Fibroblast of upper back skin (primary cell): ENCODE measurements at regions not wholly inside any gene's neighbourhood (a gene's known extent, or its start where the extent isn't known, plus 50 kb on each side); places are given as distances from the start of the nearest gene placed in this dataset.
A peak's percentile ranks its signal among the peaks of the same experiment; 100 is the strongest.
"Not testable (repeated sequence)": the region's sequence is repeated elsewhere in the genome, so short reads cannot be mapped to it uniquely, and the experiment has no call there.

Source experiments
- DNase-seq: peaks from one replicate; pipeline ENCODE4 v3.0.0-alpha.2; 2013

DNA sequence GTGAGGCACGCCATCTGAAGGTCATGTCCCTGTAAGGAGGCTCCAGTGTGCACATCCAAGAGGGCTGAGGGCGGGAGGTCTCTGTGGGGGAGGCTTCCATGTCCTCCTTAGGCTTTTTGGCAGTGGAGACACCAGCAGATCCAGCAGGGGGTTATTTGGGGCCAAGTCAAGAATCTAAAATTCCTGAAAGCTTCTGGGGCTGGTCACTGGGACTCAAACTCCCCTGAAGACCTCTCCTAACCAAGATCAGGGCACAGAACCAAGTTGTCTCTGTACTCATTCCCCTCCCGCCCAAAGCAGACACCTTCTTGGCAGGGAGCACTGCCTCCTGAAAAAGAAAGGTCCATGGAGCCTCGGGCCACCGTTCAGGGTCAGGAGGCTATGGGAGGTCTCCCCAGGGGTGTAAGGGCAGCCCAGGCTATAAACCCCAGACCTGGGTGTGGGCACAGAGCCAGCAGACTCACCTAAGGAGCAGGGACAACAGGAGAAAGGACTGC, 127.4 kb upstream of the ADRA1B start:
- DNase-seq = no peak

DNA sequence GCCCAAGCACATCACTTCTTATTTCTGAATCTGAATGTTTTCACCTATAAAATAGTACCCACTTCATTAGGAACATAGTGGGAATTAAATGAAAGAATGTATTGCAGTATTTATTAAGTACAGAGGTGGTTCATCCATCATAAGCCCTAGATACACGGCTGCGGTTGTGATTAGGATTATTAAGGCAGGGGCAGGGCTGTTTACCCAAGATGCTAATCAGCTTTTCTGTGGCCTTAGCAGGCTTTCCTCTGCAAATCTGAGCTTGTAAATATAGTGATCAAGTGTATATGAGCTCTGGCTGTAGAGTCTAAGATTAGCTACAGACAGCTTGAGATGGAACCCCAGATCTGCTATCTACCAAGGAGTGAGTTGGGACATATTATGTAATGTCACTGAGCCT, 124.1 kb upstream of the ADRA1B start:
- DNase-seq = no peak

DNA sequence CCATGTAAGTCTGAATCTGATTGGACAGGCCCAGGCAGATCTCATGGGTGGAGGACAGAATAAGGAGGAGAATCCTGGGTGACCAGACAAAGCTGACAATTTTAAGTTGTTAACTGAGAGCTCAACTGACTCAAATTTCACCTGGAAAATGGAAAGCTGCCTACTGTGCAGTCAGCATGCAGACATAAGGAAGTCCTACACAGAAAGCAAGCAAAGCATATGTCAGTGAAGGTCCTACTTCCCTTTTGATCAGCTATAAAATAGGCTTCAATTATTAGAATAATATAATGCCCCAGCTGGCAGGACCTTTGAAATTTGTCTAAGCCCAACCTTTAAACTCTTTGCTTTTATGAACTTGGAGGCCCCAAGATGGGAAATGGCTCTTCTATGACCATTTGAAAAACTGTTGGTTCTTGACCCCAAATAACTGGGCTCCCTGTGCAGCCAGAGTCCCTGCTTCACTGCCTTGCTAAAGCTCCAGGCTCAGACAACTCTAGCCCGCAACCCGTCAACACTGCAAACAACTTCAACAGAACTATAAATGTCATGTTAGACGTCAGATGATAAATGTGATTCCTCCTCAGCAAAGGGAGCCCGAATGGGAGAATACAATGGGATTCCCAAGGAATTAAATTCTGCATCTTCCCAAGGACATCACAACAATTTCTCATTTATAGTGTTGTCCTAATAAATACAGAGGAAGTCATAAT, 118.9 kb upstream of the ADRA1B start:
- DNase-seq = no peak

DNA sequence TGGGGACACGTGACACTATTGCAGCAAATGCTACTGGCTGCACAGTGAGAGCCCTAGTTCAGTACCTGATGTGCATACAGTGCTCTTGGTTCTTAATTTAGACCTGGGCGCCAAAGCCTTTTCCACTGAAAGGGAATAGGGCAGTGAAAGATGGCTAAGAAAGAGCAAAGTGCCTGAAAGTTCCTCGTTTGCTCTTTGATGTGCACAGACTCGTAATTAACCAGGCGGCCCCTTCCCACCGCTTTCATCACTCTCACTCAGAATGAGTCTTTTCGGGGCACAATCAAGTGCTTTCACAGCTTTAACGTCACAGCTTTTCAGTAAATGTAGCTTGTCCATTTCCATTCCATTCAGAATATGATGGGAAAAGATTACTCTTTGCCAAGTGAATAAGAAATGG, 116.6 kb upstream of the ADRA1B start:
- no peak for DNase-seq

DNA sequence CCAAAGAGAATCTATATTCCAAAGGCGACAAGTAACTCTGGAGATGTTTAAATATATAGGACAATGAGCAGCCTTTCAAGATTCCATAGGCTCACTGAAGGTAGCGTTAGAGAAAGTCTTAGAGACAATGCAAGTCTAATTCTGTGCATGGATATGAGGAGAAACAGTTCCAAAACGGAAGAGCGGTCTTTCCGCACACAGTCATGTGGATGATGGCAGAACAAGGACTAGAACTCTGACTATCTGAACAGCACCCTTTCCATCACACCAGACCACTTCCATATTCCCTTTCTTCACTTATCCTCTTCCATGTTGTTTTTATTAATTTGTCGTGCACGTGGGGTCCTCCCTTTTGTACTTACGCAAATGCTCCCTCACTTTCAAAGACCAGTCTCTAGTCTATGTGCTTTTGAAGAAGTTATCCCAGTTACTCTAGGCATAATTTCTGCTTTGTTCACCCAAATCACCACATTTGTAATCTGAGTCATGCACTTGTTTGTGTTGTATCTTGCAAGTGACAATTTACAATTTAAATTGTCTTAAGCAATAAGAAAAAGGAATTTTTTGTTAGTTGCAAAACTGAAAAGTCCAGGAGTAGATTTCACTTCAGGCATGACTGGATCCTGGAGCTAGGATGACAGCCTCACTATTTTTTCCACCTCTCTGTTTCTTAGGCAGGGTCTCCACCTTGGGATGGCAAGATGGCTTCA, 116.0 kb upstream of the ADRA1B start:
- DNase-seq = no peak

DNA sequence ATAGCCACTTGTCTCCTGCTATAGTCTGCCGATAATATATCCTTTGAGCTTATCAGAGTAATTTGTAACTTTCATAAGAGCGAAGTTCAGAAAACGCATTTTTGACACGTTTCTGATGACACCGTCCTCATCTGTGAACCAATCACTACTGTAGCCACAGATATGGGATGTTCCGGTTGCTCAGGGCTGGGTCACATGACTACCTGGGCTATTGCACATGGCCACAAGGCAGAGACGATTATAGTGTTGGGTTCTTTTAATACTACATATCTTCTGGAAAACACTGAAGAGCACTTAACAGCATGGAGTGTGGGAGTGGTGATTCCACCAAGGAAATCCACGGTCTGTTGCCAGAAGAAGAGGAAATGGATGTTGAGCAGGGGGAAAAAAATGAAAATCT, 115.0 kb upstream of the ADRA1B start:
- DNase-seq = no peak

DNA sequence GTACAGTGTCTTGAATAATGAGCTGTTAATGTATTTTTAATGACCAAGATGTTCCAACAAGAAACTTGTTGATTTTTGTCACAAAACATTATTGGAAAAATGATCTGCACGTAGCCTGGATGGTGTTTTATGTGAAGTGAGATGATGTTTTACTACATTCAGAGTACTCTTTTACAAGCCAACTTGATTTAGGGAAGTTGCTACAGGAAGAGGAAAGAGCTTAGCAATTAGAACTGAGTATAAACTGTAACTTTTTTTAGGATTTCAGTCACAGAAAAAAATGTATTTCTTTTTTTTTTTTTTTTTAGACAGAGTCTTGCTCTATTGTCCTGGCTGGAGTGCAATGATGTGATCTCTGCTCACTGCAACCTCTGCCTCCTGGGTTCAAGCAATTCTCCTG, 113.6 kb upstream of the ADRA1B start:
- no peak for DNase-seq

DNA sequence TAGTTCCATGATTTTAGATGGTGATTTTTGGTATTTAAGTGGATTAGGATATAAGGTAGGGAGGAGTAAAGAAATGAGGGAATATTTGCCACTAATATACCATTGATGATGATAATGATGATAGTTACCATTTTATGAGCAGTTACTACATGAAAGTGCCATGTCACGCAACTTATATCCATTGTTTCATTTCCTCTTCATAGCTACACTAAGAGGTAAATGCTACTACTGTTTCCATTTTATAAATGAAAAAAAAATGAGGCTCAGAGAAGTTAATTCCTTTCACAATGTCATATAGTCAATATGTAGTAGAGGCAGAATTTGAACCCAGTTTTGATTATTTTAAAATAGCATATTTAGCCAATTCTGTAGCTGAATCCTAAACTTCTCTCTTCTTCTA, 112.2 kb upstream of the ADRA1B start:
- DNase-seq = no peak

DNA sequence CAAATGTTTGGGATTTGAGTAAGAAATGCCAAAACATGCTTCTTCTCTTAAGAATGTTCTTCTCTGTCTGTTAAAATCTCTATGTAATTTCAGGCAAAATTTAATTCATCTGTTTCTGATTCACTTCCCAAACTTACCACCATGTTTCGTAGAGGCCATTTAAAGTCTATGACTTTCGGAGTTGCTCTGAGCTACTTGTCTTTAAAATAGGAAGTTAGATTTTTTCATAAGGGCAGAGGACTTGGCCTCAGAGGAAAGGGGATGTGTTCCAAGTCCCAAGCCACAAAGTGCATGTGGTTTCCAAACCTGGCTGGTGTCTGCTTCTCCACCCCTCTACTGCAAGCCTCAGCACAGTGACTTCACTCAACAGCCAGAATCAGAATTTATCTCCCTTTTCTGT, 111.3 kb upstream of the ADRA1B start:
- peak; percentile 42 for DNase-seq

DNA sequence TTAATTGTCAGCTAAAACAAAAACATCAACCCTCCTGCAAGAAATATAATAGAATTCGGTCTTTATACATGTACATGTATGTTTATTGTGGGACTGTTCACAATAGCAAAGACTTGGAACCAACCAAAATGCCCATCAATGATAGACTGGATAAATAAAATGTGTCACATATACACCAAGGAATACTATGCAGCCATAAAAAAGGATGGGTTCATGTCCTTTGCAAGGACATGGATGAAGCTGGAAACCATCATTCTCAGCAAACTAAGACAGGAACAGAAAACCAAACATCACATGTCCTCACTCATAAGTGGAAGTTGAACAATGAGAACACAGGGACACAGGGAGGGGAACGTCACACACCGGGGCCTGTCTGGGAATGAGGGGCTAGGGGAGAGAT, 109.1 kb upstream of the ADRA1B start:
- DNase-seq = not testable (repeated sequence)

DNA sequence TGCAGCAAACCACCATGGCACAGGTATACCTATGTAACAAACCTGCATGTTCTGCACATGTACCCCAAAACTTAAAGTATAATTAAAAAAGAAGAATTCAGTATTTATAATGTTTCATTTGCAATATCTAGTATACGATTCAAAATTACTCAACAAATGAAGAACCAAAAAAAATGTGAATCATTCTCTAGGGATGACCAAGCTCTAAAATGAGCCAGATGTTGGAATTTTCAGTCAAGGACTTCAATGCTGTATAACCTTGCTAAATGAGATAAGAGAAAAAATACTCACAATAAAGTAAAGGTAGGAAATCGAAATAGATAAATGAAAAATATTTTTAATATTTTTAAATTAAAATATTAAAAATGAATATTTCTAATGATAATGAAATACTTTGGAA, 108.7 kb upstream of the ADRA1B start:
- no peak for DNase-seq

DNA sequence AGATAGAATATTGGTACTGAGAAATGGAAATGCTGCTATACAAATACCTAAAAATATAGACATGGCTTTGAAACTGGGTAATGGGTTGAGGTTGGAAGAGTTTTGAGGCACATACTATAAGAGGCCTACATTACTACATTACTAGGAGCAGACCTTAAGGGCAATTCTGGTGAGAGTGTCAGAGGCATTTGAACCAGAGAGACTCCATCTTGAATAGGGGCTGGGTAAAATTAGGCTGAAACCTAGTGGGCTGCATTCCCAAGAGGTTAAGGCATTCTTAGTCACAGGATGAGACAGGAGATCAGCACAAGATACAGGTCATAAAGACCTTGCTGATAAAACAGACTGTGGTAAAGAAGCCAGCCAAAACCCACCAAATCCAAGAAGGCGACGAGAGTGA, 104.6 kb upstream of the ADRA1B start:
- no peak for DNase-seq

DNA sequence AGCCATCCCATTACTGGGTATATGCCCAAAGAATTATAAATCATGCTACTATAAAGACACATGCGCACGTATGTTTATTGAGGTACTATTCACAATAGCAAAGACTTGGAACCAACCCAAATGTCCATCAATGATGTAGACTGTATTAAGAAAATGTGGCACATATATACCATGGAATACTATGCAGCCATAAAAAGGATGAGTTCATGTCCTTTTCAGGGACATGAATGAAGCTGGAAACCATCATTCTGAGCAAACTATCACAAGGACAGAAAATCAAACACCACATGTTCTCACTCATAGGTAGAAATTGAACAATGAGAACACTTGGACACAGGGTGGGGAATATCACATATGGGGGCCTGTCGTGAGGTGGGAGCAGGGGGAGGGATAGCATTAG, 103.5 kb upstream of the ADRA1B start:
- not testable (repeated sequence) for DNase-seq

DNA sequence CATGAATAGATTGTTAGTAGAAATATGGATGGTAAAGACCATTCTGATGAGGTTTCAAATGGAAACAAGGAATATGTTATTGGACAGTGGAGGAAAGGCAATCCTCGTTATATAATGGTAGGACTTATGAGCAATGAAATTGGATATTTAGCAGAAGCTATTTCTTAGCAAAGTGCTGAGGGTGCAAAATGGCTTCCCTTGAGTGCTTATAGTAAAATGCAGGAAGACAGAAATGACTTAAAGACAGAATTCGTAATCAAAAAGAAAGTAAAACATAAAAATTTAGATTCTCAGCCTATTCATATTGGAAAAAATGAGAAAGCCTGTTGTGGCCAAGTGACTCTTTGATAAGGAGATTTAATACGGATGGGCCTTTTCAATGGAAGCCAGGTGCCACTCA, 102.1 kb upstream of the ADRA1B start:
- no peak for DNase-seq

DNA sequence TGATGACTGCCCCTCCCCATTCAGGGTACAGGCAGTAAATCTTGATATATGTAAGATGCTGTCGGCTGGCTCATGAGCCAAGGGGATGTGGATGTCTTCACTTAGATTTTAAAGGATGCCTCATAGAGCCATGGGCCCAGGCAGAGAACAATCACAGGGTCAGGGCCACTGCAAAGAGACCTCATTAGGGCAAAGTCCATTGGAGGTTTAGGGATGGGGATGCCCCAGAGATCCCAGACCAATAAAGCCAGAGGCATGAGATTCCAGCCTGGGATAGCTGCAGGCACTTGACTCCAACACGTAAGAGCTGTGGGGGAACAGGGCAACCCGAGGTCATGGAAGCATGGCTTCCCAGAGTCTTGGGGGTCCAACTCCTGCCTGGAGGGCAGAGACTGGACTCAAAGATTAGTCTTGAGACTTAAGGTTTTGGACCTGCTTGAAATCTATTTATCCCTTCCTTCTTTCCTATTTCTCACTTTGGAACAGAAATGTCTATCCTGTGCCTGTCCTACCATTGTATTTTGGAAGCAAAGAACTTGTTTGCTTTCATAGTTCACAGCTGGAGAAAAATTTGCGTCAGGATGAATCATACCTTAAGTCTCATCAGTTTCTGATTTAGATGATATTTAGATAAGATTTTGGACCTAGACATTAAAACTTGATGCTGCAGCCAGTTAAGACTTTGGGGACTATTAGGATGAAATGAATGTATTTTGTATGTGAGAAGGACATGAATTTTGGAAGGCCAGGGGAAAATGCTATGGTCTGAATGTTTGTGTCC, 101.3 kb upstream of the ADRA1B start:
- DNase-seq = peak; percentile 29

DNA sequence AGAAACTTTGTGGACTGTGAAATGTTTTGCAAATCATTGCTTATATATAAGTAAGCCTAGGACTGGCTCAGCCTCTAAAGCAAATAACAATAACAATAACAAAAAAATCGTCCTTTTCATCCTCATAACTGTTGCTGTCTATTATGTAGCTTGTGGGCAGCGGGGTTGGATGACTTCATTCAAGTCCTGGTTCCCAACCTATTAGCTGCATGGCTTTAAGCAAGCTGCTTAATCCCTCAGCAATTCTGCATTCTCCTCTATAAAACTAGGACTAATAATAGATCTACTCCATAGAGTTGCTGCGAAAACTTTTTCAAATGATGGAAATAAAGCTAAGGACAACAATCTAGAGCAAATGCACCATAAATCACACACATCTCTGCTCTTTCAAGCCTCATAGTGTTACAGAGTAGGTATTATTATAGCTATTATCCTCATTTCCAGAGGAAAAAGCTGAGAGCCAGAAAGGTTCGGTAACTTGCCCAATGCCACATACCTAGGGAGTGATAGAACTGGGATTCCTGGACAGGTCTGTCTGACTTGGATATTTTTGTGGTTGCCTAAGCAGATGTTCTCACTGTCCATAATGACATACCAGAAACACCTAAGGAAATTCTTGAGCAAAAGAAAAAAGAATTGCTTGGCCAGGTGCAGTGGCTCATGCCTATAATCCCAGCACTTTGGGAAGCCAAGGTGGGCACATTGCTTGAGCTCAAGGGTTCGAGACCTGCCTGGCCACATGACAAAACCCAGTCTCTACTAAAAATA, 98.8 kb upstream of the ADRA1B start:
- DNase-seq = peak; percentile 46

DNA sequence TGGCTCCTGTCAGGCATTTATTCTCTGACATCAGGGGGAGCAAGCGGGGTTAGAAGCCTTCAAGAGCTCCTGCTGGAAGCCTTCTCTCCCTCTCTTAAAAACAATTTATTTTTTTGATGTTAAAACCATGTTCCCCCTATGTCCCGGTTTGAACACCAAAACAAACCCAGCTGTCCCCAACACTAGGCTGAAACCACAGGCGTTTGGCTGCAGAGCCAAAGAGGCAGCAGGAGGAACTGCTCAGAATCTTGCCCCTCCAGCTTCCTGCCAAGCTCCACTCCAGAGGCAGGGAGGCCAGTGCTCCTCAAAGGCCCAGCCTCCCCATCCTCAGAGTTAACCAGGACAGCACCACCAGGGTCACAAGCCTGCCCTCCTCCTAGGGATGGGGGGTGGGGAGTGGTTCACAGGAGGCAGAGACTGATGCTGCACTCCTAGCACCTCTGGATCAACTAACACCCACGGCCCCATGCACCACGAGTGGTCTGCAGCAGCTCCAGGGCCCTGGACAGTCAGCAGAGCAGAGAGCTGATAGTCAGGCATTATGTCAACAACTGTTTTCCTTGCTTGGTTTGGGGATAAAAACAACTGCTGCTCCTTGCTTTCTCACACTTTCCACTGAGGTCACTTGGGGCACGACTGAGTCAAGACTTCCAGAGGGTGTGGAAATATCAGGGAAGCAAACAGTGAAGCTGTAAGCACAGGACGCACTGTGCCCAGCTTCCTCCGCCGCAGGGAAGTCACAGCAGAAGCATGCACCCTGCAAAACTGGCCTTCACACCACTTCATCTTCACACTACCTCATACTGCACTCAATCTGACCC, 96.5 kb upstream of the ADRA1B start:
- no peak for DNase-seq

DNA sequence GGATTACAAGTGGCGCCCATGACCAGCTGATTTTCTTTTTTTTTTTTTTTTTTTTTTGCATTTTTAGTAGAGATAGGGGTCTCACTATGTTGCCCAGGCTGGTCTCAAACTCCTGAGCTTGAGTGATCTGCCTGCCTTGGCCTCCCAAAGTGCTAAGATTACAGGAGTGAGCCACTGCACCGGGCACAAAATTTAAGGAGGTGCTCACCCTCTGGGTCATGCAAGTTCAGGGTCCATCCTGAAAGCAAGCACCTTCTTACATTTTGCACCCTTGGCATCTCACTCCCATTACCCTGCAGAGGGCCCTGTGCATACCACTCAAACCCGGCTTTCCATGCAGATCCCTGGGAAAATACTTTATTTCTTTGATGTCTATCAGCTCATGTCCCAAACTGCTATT, 95.6 kb upstream of the ADRA1B start:
- no peak for DNase-seq

DNA sequence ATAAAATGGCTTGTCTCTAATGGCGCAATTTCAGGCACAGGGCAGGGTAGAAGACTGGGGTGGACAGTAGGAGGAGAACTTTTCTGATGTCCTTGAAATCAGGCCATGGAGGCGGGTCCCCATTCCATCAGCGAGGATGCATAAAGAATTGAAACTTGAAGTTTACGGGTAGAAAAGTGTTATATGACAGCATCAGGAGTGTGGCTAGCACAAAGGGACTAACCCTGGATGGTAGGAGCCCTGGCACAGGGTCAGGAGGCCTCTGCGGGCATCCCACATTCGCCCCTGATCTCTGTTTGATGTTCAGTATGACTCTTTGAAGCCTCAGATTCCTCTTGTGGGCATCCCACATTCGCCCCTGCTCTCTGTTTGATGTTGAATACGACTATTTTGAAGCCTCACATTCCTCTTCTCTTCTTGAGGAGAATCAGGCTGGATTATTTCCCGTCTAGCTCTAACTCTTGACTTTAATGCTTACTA, 94.8 kb upstream of the ADRA1B start:
- DNase-seq = no peak

DNA sequence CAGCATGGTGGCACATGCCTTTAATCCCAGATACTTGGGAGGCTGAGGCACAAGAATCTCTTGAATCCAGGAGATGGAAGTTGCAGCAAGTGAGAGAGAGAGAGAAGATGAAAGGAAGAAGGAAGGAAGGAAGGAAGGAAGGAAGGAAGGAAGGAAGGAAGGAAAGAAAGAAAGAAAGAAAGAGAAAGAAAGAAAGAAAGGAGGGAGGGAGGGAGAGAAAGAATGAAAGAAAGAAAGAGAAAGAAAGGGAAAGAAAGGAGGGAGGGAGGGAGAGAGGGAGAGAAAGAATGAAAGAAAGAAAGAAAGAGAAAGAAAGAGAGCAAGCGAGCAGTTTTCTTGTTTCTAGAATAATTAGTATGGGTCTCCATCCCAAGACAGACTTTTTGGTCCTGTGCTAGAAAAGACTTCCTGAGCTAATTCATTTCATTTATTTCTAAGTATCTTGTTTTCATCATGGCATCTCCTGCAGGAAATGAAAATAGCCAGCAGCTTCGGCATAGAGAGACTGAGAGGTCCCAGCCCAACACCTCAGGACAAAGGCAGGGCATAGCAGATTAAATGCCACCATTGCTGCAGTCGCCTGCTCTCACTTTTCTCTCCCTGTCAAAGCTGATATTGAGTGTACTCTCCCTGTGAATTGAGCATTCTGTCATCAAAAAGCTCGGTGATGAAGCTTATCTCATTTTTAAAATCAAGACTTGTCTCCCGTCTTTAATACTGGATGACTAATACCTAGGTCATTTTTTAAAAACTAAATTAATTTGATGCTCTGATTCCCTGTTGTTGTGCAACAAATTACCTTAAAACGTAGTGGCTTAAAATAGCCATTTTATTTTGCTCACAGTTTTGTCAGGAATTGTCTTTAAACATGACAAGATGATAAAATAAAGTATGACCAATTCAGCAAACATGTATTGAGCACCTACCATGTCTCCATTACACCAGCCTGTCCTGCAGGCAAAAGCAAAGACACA, 91.8 kb upstream of the ADRA1B start:
- DNase-seq = no peak

DNA sequence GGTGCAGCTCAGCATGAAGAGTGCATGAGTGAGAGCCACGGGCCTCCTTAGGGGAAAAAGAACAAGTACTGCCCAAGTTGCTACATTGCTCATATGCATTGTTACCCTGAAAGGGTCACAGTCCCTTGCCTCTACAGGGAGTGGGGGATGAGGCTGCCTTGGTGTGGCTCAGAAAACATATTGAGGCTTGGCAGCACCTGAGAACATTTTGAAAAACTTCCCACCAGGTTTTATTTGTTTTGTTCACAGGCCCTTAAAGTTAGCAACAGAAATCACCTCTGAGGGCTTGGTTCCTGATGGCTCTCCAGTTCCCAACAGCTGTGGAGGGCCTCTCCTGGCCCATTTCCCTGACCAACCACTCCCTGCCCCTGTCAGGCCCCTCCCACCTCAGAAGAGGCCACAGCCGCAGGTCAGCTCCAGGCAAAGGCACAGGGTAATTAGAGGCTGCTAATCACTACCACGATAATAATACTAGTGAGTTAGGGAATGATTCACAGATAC, 90.7 kb upstream of the ADRA1B start:
- DNase-seq = no peak
